GM12878 (cell line): ENCODE measurements at regions not wholly inside any gene's neighbourhood (a gene's known extent, or its start where the extent isn't known, plus 50 kb on each side); places are given as distances from the start of the nearest gene placed in this dataset.

Source experiments
- ASH2L ChIP-seq: fragments of 300-600, 200-600 bp; sonication (generic); IDR thresholded peaks from 2 replicates; pipeline ENCODE4 v1.6.1; 2017; ENCODE audit warnings: low read depth, mild to moderate bottlenecking, borderline replicate concordance
- ETV6 ChIP-seq, 2 experiments: fragments of 450-650 bp in 1 of 2; IDR thresholded peaks in 1 of 2; conservative IDR thresholded peaks in 1 of 2; 2 replicates each; pipeline ENCODE4 v1.6.1; 2014; ENCODE audit warnings: antibody characterized with exemption in 1 of 2, borderline replicate concordance in 1 of 2, low read depth in 1 of 2, mild to moderate bottlenecking in 1 of 2, moderate library complexity in 1 of 2
- EZH2 ChIP-seq: IDR thresholded peaks from 2 replicates; pipeline ENCODE4 v1.6.1; 2012; ENCODE audit warnings: low read depth, mild to moderate bottlenecking, control low read depth, inconsistent platforms, low read length, borderline replicate concordance; ENCODE audit not compliant: control insufficient read depth
- LARP7 ChIP-seq: fragments of 450-650 bp; IDR thresholded peaks from 2 replicates; pipeline ENCODE4 v1.6.1; 2017; ENCODE audit warnings: mild to moderate bottlenecking
- NBN ChIP-seq: fragments of 450-650 bp; IDR thresholded peaks from 2 replicates; pipeline ENCODE4 v1.6.1; 2016
- PKNOX1 ChIP-seq: fragments of 450-650 bp; IDR thresholded peaks from 2 replicates; pipeline ENCODE4 v1.6.1; 2016; ENCODE audit warnings: mild to moderate bottlenecking
- RFX5 ChIP-seq: IDR thresholded peaks from 2 replicates; pipeline ENCODE4 v1.6.1; 2011; ENCODE audit warnings: low read depth, low read length, improper control_type of control experiment
- SMAD1 ChIP-seq: fragments of 450-650 bp; IDR thresholded peaks from 2 replicates; pipeline ENCODE4 v1.6.1; 2018; ENCODE audit warnings: mild to moderate bottlenecking, low read depth; ENCODE audit not compliant: partially characterized antibody
- ZNF217 ChIP-seq: fragments of 450-650 bp; IDR thresholded peaks from 2 replicates; pipeline ENCODE4 v1.6.1; 2017; ENCODE audit warnings: antibody characterized with exemption, mild to moderate bottlenecking
- ZZZ3 ChIP-seq: IDR thresholded peaks from 2 replicates; pipeline ENCODE4 v1.6.1; 2011; ENCODE audit warnings: low read depth; ENCODE audit not compliant: control insufficient read depth, insufficient read length
- TF ChIP-seq, protein P1 (sequence below): fragments of 450-650 bp; IDR thresholded peaks from 2 replicates; pipeline ENCODE4 v1.6.1; 2017; ENCODE audit warnings: mild to moderate bottlenecking
- TF ChIP-seq, protein P2 (sequence below): fragments of 450-650 bp; IDR thresholded peaks from 2 replicates; pipeline ENCODE4 v1.6.1; 2017; ENCODE audit warnings: mild to moderate bottlenecking, moderate library complexity

GRCh38 chr4:120144041-120144440 is 77.4 kb upstream of the MAD2L1 start (continued):
- TF ChIP-seq, protein P1, sequence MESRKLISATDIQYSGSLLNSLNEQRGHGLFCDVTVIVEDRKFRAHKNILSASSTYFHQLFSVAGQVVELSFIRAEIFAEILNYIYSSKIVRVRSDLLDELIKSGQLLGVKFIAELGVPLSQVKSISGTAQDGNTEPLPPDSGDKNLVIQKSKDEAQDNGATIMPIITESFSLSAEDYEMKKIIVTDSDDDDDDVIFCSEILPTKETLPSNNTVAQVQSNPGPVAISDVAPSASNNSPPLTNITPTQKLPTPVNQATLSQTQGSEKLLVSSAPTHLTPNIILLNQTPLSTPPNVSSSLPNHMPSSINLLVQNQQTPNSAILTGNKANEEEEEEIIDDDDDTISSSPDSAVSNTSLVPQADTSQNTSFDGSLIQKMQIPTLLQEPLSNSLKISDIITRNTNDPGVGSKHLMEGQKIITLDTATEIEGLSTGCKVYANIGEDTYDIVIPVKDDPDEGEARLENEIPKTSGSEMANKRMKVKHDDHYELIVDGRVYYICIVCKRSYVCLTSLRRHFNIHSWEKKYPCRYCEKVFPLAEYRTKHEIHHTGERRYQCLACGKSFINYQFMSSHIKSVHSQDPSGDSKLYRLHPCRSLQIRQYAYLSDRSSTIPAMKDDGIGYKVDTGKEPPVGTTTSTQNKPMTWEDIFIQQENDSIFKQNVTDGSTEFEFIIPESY = no peak
- TF ChIP-seq, protein P2, sequence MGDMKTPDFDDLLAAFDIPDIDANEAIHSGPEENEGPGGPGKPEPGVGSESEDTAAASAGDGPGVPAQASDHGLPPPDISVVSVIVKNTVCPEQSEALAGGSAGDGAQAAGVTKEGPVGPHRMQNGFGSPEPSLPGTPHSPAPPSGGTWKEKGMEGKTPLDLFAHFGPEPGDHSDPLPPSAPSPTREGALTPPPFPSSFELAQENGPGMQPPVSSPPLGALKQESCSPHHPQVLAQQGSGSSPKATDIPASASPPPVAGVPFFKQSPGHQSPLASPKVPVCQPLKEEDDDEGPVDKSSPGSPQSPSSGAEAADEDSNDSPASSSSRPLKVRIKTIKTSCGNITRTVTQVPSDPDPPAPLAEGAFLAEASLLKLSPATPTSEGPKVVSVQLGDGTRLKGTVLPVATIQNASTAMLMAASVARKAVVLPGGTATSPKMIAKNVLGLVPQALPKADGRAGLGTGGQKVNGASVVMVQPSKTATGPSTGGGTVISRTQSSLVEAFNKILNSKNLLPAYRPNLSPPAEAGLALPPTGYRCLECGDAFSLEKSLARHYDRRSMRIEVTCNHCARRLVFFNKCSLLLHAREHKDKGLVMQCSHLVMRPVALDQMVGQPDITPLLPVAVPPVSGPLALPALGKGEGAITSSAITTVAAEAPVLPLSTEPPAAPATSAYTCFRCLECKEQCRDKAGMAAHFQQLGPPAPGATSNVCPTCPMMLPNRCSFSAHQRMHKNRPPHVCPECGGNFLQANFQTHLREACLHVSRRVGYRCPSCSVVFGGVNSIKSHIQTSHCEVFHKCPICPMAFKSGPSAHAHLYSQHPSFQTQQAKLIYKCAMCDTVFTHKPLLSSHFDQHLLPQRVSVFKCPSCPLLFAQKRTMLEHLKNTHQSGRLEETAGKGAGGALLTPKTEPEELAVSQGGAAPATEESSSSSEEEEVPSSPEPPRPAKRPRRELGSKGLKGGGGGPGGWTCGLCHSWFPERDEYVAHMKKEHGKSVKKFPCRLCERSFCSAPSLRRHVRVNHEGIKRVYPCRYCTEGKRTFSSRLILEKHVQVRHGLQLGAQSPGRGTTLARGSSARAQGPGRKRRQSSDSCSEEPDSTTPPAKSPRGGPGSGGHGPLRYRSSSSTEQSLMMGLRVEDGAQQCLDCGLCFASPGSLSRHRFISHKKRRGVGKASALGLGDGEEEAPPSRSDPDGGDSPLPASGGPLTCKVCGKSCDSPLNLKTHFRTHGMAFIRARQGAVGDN = no peak
- TF ChIP-seq EZH2 (no peak), PKNOX1 (no peak), ETV6 (conservative IDR thresholded peaks at IDR 0.05 in 1 of 2, IDR thresholded peaks at IDR 0.05 in 1 of 2; ENCODE audit: borderline replicate concordance in 1 of 2, low read depth in 1 of 2) (no peak), ASH2L (no peak), ZNF217 (no peak), RFX5 (no peak), SMAD1 (no peak), ZZZ3 (no peak), NBN (no peak), LARP7 (no peak)
- TF ChIP-seq, all 136 proteins: peak for 0
